ENCODE measurements at regions not wholly inside any gene's neighbourhood (a gene's known extent, or its start where the extent isn't known, plus 50 kb on each side); places are given as distances from the start of the nearest gene placed in this dataset.

DNA sequence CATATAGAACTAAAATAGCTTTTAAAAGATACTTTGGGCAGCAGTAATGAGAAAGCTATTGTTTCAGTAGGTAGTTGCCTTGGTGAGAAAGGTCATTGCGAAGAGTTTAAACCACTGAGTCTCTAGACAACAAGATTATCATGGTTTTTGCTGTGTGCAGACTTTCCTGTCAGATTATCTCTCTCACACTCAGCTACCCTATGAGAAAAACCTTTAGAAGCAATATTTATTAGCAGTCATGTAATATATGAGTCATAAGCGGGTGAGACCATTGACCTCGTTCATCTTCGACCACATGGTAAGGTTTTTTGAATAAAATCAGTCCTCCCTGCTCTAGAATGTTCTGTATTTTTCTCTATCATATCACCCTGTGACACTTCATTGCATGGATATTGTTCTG lies 59.9 kb downstream of the GPR65 start:
- TF ChIP-seq, protein P1, sequence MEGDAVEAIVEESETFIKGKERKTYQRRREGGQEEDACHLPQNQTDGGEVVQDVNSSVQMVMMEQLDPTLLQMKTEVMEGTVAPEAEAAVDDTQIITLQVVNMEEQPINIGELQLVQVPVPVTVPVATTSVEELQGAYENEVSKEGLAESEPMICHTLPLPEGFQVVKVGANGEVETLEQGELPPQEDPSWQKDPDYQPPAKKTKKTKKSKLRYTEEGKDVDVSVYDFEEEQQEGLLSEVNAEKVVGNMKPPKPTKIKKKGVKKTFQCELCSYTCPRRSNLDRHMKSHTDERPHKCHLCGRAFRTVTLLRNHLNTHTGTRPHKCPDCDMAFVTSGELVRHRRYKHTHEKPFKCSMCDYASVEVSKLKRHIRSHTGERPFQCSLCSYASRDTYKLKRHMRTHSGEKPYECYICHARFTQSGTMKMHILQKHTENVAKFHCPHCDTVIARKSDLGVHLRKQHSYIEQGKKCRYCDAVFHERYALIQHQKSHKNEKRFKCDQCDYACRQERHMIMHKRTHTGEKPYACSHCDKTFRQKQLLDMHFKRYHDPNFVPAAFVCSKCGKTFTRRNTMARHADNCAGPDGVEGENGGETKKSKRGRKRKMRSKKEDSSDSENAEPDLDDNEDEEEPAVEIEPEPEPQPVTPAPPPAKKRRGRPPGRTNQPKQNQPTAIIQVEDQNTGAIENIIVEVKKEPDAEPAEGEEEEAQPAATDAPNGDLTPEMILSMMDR (IDR thresholded peaks at IDR 0.05; ENCODE audit: low read depth, low read length, missing control alignments) = no peak
- H3K4me3 ChIP-seq (replicated peaks; ENCODE audit: low read depth, low read length) = no peak overlapping the region
- no peak for DNase-seq (ENCODE audit: extremely low read depth, low read depth)

DNA sequence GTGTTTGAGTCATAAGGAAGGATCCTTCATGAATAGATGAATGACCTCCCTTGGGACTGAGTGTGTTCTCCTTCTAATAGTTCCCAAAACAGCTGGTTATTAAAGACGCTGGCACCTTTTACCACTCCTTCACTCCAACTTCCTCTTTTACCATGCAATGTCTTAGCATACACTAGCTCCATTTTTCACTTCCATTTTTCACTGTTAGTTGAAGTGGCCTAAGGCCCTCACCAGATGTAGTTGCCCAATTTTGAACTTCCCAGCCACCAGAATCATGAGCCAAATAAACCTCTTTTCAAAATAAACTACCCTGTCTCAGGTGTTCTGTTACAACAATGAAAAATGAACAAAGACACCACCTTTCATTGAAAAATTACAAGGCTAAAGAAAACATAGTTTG lies 64.7 kb downstream of the GPR65 start:
- no peak for DNase-seq (ENCODE audit: extremely low read depth, low read depth)
- no peak overlapping the region for H3K4me3 ChIP-seq (replicated peaks; ENCODE audit: low read depth, low read length)
- TF ChIP-seq, protein P1 (IDR thresholded peaks at IDR 0.05; ENCODE audit: low read depth, low read length, missing control alignments) = no peak

DNA sequence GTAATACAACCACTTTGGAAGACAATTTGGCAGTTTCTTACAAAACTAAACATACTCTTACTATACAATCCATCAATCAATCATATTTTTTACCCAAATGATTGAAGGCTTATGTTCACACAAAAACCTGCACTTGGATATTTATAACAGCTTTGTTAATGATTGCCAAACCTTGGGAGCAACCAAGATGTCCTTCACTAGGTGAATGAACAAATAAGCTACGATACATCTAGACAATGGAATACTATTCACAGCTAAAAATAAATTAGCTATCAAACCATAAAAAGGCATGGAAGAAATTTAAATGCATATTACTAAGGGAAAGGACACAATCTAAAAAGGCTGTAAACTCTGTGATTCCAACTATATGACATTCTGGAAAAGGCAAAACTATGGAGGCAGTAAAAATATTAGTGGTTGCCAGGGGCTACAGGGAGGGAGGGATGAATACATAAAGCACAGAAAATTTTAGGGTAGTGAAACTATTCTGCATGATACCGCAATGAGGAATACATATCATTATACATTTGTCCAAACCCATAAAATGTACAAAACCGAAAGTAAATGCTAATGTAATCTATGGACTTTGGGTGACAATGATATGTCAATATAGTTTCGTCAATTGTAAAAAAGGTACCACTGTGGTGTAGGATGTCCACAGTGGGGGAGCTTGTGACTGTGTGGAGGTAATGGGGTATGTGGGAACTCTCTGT lies 70.5 kb downstream of the GPR65 start:
- TF ChIP-seq, protein P1 (IDR thresholded peaks at IDR 0.05; ENCODE audit: low read depth, low read length, missing control alignments) = no peak
- no peak overlapping the region for H3K4me3 ChIP-seq (replicated peaks; ENCODE audit: low read depth, low read length)
- no peak for DNase-seq (ENCODE audit: extremely low read depth, low read depth)

DNA sequence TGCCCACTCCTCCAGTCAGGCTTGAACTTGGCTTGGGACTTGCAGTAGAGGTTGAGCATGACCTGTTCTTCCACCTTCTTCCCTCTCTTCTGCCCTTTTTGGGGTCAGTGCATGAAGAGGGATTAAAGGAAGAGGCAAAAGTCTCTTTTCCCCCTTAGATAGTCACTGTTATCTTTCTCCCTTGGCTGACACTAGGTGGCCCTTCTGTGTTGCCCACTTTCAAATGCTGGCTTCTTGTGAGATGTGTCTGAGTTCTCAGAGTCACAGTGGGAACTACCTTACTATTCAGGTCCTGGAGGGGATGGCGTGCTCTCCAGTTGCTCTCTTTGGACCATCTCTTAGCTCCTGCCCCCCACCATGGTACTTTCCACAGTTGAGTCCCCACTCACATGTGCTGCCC lies 73.6 kb downstream of the GPR65 start:
- H3K4me3 ChIP-seq (replicated peaks; ENCODE audit: low read depth, low read length) = no peak overlapping the region
- DNase-seq (ENCODE audit: extremely low read depth, low read depth) = no peak
- TF ChIP-seq, protein P1 (IDR thresholded peaks at IDR 0.05; ENCODE audit: low read depth, low read length, missing control alignments) = no peak

DNA sequence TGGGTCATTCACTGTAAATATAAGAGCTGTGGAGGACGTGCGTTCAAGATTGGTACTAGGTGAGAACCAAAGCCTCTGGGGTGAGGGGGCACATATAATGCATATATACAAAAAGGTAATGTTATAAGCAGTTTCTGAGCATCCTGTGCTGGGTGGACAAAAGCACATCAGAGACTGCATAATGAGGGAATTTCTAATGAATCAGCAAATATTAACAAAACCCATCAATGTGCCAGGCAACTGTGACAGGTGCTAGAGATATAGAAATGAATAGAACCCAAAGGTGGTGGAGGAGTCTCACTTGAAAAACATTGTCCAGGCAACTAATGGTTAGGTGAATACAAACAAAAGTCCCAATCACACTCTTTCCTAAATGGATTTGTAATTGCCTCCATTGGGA lies 74.7 kb downstream of the GPR65 start:
- DNase-seq (ENCODE audit: extremely low read depth, low read depth) = no peak
- TF ChIP-seq, protein P1 (IDR thresholded peaks at IDR 0.05; ENCODE audit: low read depth, low read length, missing control alignments) = no peak

DNA sequence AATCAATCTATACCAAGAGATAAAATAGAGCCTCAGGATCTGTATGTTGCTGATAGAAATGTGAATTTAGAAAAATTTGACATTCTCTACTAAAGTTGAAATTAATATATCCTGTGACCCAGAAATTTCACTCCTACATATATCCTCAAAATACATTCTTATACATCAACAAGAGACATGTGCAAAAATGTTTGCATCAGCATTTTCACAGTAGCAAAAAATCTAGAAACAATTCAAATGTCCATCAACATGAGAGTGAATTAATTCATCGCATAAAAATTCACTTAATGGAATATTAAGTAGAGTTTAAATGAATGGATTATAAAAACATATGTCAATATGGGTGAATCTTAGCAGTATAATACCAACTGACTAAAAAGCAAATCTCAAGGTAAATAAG lies 80.8 kb downstream of the GPR65 start:
- no peak for DNase-seq (ENCODE audit: extremely low read depth, low read depth)
- TF ChIP-seq, protein P1 (IDR thresholded peaks at IDR 0.05; ENCODE audit: low read depth, low read length, missing control alignments) = no peak
- no peak overlapping the region for H3K4me3 ChIP-seq (replicated peaks; ENCODE audit: low read depth, low read length)

More for the DNA sequence above, 74.7 kb downstream of the GPR65 start:
- no peak overlapping the region for H3K4me3 ChIP-seq (replicated peaks; ENCODE audit: low read depth, low read length)

DNA sequence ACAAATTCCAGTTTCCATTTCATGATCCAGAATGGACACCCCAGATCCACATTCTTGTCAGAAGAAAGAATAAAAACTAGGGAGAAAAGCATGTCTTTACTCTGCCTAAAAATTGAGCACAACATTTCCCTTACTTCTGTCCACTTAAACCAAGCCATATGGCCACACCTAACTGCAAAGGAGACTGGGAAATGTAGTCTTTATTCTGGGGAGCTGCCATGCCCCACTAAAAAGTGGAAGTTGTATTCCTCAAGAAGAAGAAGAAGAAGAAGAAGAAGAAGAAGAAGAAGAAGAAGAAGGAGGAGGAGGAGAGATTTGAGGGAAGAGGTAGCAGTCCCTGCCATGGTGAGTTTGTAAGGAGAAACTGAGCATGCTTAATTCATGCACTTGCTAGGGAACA lies 84.5 kb downstream of the GPR65 start:
- H3K4me3 ChIP-seq (replicated peaks; ENCODE audit: low read depth, low read length) = no peak overlapping the region
- TF ChIP-seq, protein P1 (IDR thresholded peaks at IDR 0.05; ENCODE audit: low read depth, low read length, missing control alignments) = no peak
- no peak for DNase-seq (ENCODE audit: extremely low read depth, low read depth)

Data from HFF-Myc (cell line).